H1 (cell line): ENCODE measurements at regions not wholly inside any gene's neighbourhood (a gene's known extent, or its start where the extent isn't known, plus 50 kb on each side); places are given as distances from the start of the nearest gene placed in this dataset.

Source experiments
- ASH2L ChIP-seq: fragments of 200-600, 300-600 bp; sonication (generic); IDR thresholded peaks from one replicate; pipeline ENCODE4 v1.7.1; 2017; ENCODE audit warnings: low read length
- BCL11A ChIP-seq, 2 experiments: IDR thresholded peaks; one replicate each; pipeline ENCODE4 v1.6.1; 2011; ENCODE audit warnings: low read depth in 2 of 2, low read length in 2 of 2, mild to moderate bottlenecking in 2 of 2
- CTCF ChIP-seq, 3 experiments: IDR thresholded peaks; 1 replicate in 2 of 3; 2 replicates in 1 of 3; pipeline versions ENCODE4 v1.5.1 to v1.6.1; 2011; ENCODE audit warnings: low read length in 3 of 3, mild to moderate bottlenecking in 3 of 3, inconsistent platforms in 2 of 3, low read depth in 1 of 3, moderate library complexity in 1 of 3; ENCODE audit not compliant: insufficient read depth in 1 of 3; ENCODE audit errors: control extremely low read depth in 1 of 3
- GABPA ChIP-seq: IDR thresholded peaks from 2 replicates; pipeline ENCODE4 v1.6.1; 2011; ENCODE audit warnings: mild to moderate bottlenecking, low read length, moderate library complexity, borderline replicate concordance; ENCODE audit not compliant: insufficient read depth
- NANOG ChIP-seq: IDR thresholded peaks from 2 replicates; pipeline ENCODE4 v1.6.1; 2011; ENCODE audit warnings: low read length, low read depth, mild to moderate bottlenecking, inconsistent platforms; ENCODE audit not compliant: insufficient read depth, poor library complexity, severe bottlenecking
- SAP30 ChIP-seq: fragments of 300-600 bp; sonication (generic); IDR thresholded peaks from 2 replicates; pipeline ENCODE4 v1.7.1; 2012; ENCODE audit warnings: low read length, moderate library complexity, mild to moderate bottlenecking, inconsistent platforms; ENCODE audit not compliant: insufficient read depth, insufficient replicate concordance

GRCh38 chr3:159937561-159938166 lies 51.0 kb upstream of the IL12A start (continued):
- TF ChIP-seq ASH2L, result no peak
- no peak for TF ChIP-seq BCL11A (IDR thresholded peaks at IDR 0.05; ENCODE audit: low read depth in 2 of 2, low read length in 2 of 2)
- TF ChIP-seq CTCF (IDR thresholded peaks at IDR 0.05; ENCODE audit: control extremely low read depth in 1 of 3, insufficient read depth in 1 of 3, low read depth in 1 of 3, low read length in 3 of 3), result no peak
- no peak for TF ChIP-seq GABPA
- no peak for TF ChIP-seq NANOG
- TF ChIP-seq SAP30, result no peak
